H7 (cell line): ENCODE measurements at regions not wholly inside any gene's neighbourhood (a gene's known extent, or its start where the extent isn't known, plus 50 kb on each side); places are given as distances from the start of the nearest gene placed in this dataset.

Source experiments
- DNase-seq: peaks from one replicate; pipeline ENCODE4 v3.0.0; 2012
- H3K27me3 ChIP-seq: 2 replicates; pipeline ENCODE4 v1.6.0; 2011; ENCODE audit warnings: mild to moderate bottlenecking, low read length; ENCODE audit not compliant: control insufficient read depth, insufficient read depth
- H3K36me3 ChIP-seq: replicated peaks from 2 replicates; pipeline ENCODE4 v1.5.1; 2011; ENCODE audit warnings: low read length; ENCODE audit not compliant: control insufficient read depth, insufficient read depth
- H3K4me3 ChIP-seq: 2 replicates; pipeline ENCODE4 v1.5.1; 2011; ENCODE audit warnings: low read depth, mild to moderate bottlenecking, control low read depth, low read length, moderate library complexity; ENCODE audit not compliant: insufficient read depth

DNA sequence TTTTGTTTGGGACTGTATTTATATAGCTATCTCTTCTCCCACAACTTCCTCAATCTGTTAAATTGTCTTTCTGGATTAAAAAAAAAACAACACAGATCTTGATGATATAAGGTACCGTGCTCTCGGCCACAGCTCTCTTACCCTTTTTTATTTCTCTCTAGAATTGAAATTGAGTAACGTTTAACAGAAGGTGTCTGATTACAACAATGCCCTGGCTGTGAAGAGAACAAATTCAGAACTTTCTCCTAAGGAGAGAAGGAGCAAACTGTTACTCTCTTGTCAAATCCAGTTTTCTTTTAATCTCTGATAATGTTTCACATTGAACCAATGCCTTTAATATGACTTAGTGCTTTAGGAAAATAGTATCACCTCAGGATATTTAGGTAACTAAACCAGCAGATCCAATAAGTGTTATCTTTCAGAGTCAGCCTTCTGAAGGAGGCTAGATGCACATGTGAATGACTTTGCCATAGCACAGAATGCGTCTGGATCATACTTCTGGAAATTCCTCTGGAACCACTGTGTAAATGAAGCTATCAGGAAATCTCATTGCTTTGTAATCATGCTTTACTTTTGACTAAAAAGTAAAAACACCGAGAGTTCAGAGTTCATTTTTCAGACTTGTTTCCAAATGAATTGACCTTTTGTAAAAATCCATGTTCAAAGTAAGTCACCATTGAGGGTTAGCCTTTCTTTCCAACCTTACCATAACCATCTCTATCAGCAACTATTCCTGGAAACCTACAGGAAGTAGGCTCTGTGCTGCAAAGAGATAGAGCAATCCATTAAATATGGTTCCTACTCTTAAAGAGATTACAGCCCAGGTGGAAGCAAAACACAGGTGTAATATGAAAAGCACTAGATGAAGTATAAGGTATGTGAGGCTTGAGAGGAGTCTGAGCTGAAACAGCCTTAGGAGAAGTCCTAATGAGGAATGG is 147.0 kb upstream of the OSR1 start:
- Histone ChIP-seq H3K36me3 (no peaks in the 10 kb centered on the region), H3K4me3 (no peak overlapping the region), H3K27me3 (no peaks in the 10 kb centered on the region)
- no peak for DNase-seq

DNA sequence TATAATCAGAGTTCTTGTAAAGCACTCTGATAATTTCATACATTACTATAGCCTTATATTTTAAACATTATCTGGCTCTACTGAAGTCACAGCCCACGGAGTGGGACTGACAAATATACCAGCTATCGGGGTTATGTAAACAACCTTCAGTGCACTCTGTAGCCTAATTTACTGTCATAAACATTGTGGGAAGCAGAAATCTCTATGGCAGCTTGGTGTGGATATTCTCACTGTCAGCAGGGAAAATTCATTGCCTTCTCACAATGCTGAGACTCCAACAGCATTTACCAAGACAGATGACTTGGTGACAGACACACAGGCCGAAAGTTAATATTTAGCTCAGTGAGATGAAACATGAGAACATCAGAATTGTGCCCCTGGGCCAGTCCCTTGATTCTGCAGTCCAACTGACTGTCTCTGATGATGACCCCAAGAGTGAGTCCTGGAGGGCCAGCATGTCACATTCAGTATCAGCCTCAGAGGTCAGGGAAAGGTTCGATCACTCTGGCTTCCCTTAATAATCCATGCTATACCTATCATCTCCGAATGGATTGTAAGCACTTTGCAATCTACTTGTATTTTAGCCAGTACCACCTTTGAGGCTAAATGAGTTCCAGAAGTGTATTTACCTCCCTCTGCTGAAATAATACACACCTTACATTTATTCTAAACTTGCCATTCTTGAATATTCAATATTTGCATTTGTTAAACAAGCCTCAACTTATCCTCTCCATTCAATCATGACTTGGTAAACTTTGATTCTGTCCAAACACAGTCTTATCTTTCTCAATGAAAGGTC is 146.2 kb upstream of the OSR1 start:
- Histone ChIP-seq H3K36me3 (no peaks in the 10 kb centered on the region), H3K4me3 (no peak overlapping the region), H3K27me3 (no peaks in the 10 kb centered on the region)
- DNase-seq: no peak

DNA sequence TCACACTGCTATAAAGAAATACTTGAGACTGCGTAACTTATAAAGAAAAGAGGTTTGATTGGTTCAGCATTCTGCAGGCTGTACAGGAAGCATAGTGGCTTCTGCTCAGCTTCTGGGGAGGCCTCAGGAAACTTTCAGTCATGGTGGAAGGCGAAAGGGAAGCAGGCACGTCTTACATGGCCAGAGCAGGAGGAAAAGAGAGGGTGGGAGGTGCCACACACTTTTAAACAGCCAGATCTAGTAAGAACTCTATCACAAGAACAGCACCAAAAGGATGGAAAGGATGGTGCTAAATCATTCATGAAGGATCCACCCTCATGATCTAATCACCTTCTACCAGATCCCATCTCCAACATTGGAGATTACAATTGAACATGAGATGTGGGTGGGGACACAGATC is 145.5 kb upstream of the OSR1 start:
- Histone ChIP-seq H3K36me3 (no peaks in the 10 kb centered on the region), H3K4me3 (no peak overlapping the region), H3K27me3 (no peaks in the 10 kb centered on the region)
- DNase-seq: no peak

DNA sequence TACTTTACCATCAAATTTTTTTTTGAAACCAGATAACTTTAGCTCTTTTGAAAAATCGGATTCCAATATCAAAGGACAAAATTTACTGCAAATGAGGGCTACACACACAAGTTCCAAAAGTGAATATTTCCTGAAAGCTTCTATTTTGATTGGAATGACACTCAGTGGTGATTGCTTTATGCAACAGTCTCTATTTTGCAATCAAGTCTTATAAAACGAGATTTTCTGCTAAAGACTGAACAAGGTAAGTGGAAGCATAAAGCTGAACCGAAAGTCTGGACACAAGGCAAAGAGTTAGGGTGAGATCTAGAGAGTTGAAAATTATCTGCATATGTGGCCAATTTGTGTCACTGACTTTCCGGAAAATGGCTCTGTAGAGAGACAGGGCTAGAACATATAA is 145.0 kb upstream of the OSR1 start:
- Histone ChIP-seq H3K4me3 (no peak overlapping the region), H3K27me3 (no peaks in the 10 kb centered on the region), H3K36me3 (no peaks in the 10 kb centered on the region)
- DNase-seq: no peak

DNA sequence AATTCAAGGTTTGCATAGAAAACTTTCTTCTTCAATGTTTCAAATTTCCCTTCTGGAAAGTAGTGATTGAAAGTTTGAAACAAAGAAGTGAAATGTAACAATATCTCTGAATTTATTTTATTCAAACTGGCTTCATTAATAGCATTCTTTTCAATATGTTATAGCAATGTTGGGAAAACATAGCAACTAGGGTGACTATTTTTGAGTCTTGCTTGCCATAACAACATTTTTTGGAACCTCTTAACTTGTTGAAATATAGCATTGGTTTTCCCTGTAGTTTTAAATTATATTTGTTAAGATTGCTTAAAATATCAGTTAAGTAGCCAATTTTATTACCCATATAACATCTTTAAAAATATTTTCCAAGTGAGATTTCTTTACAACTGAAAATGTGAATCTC is 141.7 kb upstream of the OSR1 start:
- no peak for DNase-seq
- Histone ChIP-seq H3K36me3 (no peaks in the 10 kb centered on the region), H3K4me3 (no peak overlapping the region), H3K27me3 (no peaks in the 10 kb centered on the region)

DNA sequence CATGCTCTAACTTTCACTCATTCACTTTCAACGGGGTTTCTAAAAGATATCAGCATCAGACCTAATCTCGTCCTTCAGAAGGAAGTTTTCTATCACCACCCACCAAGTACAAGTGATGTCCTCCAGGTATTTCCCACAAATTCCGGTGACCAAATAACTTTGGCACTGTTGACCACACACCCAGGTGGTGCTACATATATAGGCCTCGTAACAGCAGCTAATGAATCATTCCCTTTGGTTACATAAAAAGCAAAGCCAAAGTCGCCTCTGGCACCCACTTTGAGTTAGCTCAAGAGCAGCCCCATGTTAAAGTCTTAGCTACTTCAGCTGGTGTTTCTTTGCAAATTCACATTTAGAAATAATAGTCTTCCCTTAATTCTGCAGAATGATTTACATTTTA is 138.2 kb upstream of the OSR1 start:
- H3K4me3 ChIP-seq: no peak overlapping the region
- no peaks in the 10 kb centered on the region for H3K27me3 ChIP-seq
- no peaks in the 10 kb centered on the region for H3K36me3 ChIP-seq
- DNase-seq: no peak

DNA sequence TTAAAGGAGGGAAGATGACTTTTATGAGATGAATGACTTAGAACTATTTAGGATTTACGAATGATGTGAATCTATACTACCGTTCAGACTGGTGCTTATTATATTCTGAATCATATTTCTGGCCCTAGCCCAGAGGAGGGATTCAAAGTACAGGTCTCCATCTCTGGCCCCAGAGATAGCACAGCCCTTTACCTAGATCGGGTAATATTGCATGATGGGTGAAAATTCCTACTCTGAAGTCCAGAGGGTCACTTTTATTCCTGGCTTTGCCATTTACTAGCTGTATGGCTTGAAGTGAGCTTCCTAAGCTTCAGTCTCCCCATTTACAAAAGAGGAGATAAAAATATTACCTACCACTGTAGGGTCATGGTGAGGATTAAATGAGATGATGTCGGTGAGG is 135.8 kb upstream of the OSR1 start:
- no peaks in the 10 kb centered on the region for H3K36me3 ChIP-seq
- DNase-seq: no peak
- H3K4me3 ChIP-seq: no peak overlapping the region
- no peaks in the 10 kb centered on the region for H3K27me3 ChIP-seq

DNA sequence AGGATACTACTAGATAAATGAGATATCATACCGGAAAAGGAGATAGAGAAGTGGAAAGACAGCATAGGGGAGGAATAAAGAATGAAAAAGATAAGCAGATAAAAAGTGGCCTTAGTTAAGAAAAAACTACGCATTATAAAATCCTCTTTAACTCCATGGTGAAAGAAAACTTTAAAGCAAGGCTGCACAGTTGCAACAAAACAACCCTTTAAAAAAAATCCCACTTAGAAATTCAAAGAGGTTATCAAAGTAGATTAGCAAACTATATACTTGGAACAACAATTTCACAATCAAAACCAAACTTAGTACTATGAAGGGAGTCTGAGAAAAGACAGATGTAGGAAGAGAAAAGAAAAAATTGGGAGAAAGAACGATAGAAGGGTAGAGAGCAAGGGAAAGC is 133.4 kb upstream of the OSR1 start:
- no peak for DNase-seq
- no peaks in the 10 kb centered on the region for H3K36me3 ChIP-seq
- H3K27me3 ChIP-seq: no peaks in the 10 kb centered on the region
- no peak overlapping the region for H3K4me3 ChIP-seq

DNA sequence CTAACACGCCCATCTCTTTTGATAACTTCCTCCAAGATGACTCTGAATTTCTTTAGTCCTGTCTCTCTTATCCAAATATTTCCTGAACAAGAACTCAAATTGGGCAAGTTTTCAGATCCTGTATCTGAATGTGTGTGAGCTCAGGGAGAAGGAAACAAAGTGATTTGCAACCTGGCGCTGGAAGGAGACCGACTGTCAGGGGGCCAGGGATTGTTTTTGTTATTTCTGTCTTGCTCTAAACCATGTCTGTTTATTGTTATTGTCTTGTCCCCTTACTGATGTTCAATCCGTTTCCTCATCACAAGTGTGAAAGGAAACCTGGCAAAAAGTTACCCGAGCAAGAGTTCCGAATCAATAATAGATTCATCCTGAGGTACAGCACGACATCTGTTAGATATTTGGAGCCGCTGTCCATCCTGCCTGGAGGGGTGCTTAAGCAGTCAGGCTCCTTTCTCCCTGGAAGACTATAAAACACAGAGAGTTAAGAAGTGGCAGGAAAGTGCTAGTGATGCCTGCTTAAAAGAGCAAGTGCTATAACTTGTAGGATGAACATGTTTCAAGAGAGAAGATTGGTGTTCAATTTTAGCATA is 132.5 kb upstream of the OSR1 start:
- DNase-seq: no peak
- no peaks in the 10 kb centered on the region for H3K36me3 ChIP-seq
- no peak overlapping the region for H3K4me3 ChIP-seq
- no peaks in the 10 kb centered on the region for H3K27me3 ChIP-seq

DNA sequence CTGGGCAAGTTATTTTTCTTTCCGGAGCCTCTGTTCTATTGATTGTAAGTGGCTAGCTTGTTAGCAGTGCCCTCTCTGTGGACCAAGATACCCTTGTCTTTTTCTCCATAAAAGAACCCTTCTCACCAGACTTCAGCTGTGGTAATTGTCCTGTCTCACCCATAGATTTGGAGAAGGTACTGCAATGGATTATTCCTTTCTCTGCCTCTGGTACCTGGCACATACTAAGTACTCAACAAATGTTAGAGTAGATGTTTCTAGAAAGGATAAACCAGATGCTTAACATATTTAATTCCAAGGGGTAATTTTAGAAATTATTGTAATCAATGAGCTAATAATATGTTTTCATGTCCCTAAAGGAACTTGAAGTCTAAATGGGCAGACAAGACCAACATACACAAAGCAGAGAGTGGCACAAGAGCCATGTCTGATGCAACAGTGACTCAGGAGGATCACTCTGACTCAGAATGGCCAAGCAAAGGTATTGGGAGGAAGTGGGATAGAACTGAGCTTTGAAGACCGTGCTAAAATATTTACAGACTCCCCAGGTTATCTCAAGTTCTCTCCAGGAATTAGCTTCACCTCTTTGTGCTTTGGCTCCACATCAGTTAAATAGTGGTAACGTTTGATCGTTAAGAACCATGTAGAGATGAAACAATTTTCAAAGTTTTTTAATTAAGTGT is 129.7 kb upstream of the OSR1 start:
- no peak for DNase-seq
- H3K27me3 ChIP-seq: no peaks in the 10 kb centered on the region
- no peak overlapping the region for H3K4me3 ChIP-seq
- no peaks in the 10 kb centered on the region for H3K36me3 ChIP-seq

DNA sequence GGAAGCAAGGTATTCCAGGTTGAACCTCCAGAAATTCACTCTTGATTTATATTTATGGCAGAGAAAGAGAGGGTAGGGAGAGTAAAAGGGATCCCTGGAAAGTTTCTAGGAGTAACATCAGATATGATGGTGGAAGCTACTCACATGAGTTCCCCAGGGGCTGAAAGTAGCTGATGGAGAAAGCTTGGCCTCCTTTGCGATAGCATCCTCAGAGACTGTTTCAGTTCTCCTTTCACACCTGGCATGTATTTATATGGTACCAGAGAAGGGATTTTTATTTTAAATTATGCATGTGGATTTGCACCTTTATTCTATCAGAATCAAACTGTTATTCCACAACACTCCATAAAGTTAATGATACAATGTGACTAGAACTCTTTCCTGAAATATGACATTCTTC is 126.3 kb upstream of the OSR1 start:
- Histone ChIP-seq H3K27me3 (no peaks in the 10 kb centered on the region), H3K4me3 (no peak overlapping the region), H3K36me3 (no peaks in the 10 kb centered on the region)
- DNase-seq: no peak

DNA sequence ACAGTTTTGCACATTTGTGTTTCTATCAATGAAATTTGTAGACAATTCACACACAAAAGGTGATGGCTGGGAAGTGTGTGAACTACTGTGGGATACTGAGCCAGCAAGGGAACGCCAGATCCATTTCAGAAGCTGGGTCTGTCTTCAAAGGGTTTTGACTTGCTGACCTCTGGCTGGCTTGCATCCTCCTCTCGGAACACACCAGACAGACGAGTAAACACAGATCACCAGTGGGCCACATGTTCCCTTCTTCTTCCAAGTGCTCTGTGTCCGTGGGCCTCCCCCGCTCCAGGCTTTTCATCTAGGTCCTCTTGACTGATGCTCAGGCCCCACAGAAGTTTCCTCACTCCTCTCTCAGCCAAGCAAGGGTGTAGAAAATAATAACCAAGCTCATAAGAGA is 122.2 kb upstream of the OSR1 start:
- no peaks in the 10 kb centered on the region for H3K27me3 ChIP-seq
- H3K4me3 ChIP-seq: no peak overlapping the region
- DNase-seq: no peak
- no peaks in the 10 kb centered on the region for H3K36me3 ChIP-seq

DNA sequence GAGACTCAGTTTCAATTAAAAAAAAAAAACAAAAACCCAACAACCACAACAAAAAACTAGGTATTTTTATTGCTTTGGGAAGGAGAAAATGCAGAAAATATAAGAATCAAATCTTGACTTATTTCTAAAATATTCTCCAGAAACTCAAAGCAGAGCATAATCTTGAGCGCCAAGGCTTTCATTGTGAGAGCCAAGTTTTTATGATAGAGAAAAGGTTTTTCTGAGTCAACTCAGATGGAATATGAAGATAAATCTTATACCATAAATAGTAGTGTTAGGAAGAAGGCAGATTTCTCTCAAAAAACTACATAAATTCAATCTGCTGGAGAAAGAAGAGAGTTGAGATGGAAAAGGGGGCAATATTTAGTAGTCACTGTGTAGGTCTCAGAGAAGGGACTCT is 121.2 kb upstream of the OSR1 start:
- Histone ChIP-seq H3K27me3 (no peaks in the 10 kb centered on the region), H3K4me3 (no peak overlapping the region), H3K36me3 (no peaks in the 10 kb centered on the region)
- no peak for DNase-seq

DNA sequence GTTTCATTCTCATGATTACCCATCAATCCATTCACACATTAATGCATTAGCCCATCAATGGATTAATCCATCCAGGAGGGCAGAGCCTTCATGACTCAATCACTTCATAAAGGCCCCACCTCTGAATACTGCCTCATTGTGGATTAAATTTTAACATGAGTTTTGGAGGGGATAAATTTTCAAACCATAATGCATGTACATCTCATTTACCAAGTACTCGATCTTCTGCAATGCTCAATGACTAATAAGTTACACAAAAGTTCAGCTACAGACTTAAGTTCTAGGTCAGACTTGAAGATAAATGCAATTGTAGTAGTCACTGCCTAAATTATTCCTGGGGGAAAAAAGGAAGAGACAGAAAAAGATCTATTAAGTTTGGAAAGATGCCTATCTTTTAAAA is 120.0 kb upstream of the OSR1 start:
- no peak overlapping the region for H3K4me3 ChIP-seq
- no peaks in the 10 kb centered on the region for H3K36me3 ChIP-seq
- DNase-seq: no peak
- H3K27me3 ChIP-seq: no peaks in the 10 kb centered on the region
